ENCODE measurements at regions not wholly inside any gene's neighbourhood (a gene's known extent, or its start where the extent isn't known, plus 50 kb on each side); places are given as distances from the start of the nearest gene placed in this dataset.

DNA sequence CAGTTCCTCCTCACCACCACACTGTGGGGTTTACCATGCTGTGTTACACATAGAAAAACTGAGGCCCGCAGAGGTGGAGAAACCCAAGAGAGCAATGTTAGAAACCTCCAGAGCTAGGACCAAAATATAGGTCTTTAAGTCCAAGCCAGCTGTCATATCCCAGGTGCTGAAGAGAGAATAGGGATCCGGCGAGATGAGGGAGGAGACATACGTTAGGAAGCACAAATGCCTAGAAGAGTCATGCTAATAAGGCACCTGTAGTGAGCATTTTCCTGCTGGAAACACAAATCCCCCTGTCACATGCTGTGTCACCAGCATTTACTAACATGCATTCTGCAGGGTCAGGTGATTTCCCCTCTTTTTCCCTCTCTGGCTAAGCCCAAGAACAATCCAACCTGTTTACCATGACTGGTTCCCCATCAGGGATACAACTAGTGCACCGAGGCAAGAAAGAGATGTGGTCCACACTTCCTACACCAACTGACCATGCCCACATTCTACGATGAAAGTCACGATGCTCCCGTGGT is 168.6 kb upstream of the CAMK1G start:
- FAIRE-seq = no peak
- DNase-seq (ENCODE audit: insufficient read length, low spot score) = no peak
- TF ChIP-seq POLR2A (IDR thresholded peaks at IDR 0.05; ENCODE audit: low read depth, low read length) = no peak

DNA sequence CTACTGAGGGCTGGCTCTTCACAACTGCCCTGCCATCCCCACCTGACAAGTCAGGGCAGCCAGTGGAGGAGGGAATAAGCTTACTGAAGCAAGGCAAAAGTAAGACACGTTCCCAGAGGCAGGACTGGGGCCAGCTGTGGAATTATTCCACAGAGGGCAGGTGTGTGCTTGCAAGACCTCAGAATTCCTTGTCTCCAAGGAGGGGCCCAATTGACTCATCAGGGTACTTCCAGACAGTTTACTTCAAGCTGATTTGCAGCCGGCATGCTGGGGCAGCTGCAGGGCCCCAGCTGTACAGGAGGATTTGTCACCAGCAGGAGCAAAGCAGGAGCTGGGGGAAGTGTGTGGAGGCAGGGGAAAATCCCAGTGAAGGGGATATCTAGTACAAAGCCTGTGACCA is 167.5 kb upstream of the CAMK1G start:
- peak; percentile 24 for DNase-seq (ENCODE audit: insufficient read length, low spot score)
- FAIRE-seq = peak; percentile 68
- no peak for TF ChIP-seq POLR2A (IDR thresholded peaks at IDR 0.05; ENCODE audit: low read depth, low read length)

DNA sequence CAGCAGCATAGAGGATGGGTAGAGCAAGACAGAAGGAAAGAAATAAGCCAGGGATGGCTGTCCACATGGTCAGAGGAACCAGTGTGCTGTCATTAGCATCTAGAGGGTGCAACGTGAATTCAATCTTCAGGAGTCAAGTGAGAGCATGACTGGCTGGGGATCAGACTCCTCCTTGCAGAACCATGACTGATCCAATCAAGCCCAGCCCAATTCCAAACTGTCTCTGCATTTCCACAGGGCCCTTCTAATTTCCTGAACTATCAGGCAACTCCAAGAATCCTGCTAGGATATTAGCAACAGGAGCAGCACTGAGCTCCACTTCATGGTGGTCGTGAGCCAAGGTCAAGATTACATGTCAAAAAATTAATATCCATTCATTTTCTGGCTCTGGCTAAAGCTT is 166.8 kb upstream of the CAMK1G start:
- no peak for FAIRE-seq
- no peak for TF ChIP-seq POLR2A (IDR thresholded peaks at IDR 0.05; ENCODE audit: low read depth, low read length)
- no peak for DNase-seq (ENCODE audit: insufficient read length, low spot score)

DNA sequence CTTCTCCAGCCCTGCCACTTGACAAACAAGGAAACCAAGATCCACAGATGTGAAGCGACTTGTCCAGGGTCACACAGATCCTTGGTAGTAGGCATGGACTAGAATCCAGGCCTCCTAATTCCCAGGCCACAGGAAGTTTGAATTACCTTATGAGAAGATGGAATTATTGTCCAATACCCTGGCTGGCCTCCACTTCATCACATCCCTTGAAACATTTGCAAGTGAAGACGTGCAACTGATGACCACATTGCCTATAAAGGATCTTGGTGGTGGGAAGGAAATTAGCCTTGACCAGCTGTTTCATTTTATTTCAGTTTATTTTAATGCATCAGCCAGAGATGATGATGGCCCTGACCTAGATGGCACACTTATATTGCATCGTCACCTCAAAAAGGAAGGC is 165.8 kb upstream of the CAMK1G start:
- DNase-seq (ENCODE audit: insufficient read length, low spot score) = no peak
- TF ChIP-seq POLR2A (IDR thresholded peaks at IDR 0.05; ENCODE audit: low read depth, low read length) = no peak
- no peak for FAIRE-seq

DNA sequence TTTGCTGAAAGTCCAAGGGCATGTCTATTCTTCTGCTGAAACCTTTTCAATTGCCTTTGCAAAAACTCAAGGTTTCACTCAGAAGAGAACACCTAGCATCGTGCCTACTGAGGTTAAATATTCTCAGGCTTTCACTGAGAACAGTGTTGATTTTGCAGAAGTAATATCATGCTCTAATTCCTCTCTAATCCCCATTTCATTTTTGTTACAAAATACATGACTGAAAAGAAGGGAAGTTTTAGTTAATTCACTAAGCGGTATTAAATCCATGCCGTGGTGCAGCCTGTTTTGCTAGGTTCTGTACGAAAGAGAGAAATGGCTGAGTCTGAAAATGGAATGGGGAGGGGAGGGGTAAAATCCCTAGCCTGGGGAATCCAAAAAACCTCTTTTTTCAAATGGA is 163.2 kb upstream of the CAMK1G start:
- TF ChIP-seq POLR2A (IDR thresholded peaks at IDR 0.05; ENCODE audit: low read depth, low read length) = no peak
- no peak for FAIRE-seq
- no peak for DNase-seq (ENCODE audit: insufficient read length, low spot score)

DNA sequence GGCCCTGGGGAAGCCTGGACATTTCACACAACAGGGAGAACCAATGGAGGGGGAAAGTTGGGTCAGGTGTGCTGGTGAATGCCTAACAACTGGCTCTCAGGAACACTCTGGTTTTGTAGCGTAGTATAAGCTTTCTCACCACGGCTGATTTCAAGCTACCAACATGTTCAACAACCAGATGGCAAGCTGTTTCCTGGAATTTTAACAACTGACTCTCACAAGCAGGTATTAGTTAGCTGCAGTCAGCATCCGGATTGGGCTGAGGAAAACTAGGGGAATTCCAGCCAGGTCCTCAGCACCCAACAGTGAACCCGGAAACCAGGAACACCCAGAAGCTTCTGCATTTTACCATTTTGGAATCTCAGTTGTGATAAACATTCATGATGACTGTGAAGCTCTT is 162.3 kb upstream of the CAMK1G start:
- no peak for TF ChIP-seq POLR2A (IDR thresholded peaks at IDR 0.05; ENCODE audit: low read depth, low read length)
- DNase-seq (ENCODE audit: insufficient read length, low spot score) = no peak
- FAIRE-seq = no peak

DNA sequence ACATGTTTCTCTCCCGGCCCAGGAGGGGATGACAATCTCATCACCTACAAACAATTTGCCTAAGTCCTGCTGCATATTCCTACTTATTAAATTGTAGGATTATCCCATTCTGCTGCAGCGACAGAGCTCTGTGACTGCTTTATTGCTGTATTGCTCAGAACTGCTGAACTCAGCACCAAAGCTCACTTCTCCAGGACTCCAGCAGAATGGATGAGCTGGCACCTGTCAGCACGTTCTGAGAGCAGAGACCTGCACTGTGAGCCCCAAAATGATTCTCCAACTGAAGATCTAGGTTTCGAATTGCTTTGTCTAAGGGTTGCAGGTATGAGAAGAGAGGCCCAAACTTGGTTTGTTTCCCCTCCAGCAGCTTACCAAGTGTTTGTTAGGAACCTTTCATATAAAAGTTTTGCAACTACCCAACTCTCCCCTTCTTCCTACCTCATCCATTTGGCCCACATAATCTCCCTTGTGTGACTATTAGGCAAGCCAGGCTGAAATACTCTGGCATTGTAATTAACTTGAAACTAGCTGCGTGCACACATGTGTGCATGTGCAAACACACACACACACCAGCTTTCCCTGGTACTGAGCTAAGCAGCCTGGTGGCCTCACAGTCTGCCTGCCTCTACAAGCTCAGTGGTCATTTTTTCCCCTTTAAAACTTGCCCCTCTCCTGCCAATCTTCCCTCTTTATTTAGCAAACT is 161.4 kb upstream of the CAMK1G start:
- no peak for TF ChIP-seq POLR2A (IDR thresholded peaks at IDR 0.05; ENCODE audit: low read depth, low read length)
- no peak for FAIRE-seq
- no peak for DNase-seq (ENCODE audit: insufficient read length, low spot score)

DNA sequence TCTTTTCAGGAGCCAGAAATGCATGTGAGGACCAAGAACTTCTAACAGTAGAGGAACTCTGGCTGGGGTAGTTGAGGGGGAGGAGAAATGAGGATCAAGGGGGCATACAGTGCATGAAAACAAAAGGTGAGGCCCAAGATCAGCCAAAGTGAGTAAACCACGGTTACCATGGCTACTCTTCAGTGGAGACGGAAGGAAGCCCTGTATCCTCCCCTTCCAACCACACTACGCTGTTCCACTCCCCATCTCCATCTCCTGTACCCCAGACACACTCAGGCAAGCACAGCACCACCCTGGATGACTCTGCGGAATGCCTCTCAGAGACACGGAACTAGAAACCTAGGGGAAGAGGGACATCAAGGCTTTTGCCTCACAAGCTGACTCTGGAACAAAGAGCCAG is 157.6 kb upstream of the CAMK1G start:
- no peak for DNase-seq (ENCODE audit: insufficient read length, low spot score)
- FAIRE-seq = no peak
- TF ChIP-seq POLR2A (IDR thresholded peaks at IDR 0.05; ENCODE audit: low read depth, low read length) = no peak

DNA sequence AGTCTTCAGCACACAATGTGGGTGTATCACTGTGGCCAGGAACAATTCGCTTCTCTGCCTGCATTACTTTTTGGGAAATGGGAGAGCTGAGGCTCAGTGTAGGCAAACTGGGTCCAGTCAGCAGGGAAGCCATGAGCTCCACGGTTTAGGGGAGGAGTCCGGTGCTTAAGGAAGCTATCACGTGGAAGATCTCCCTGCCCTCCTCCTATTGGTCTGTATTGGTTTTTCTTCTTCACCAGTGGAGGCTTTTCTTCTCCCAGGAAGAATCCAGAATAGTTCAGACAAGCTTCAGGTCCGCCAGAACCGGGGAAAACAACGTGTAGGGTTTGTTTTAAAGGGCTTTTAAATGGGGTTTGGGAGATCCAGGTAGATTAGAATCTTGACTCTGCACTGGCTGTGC is 156.2 kb upstream of the CAMK1G start:
- no peak for TF ChIP-seq POLR2A (IDR thresholded peaks at IDR 0.05; ENCODE audit: low read depth, low read length)
- no peak for FAIRE-seq
- no peak for DNase-seq (ENCODE audit: insufficient read length, low spot score)

DNA sequence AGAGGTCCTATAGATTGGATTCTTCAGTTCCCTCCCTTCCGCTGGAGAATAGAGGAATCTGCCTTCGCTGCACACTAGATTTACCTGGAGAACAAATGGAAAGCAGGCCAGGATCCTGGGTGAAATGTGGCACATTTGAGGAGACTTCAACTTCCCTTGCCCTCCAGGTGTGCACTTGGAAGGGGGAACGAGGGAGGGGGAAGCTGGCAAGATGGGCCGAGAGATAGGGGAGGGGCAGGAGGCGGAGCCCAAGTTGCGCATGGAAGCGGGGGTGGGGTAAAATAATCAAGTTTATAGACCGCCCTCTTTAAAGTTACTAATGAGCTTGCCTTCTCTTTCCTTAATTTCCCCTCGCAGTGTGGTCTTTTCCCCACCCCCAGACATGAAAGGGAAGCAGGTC is 155.7 kb upstream of the CAMK1G start:
- TF ChIP-seq POLR2A (IDR thresholded peaks at IDR 0.05; ENCODE audit: low read depth, low read length) = no peak
- no peak for DNase-seq (ENCODE audit: insufficient read length, low spot score)
- no peak for FAIRE-seq

DNA sequence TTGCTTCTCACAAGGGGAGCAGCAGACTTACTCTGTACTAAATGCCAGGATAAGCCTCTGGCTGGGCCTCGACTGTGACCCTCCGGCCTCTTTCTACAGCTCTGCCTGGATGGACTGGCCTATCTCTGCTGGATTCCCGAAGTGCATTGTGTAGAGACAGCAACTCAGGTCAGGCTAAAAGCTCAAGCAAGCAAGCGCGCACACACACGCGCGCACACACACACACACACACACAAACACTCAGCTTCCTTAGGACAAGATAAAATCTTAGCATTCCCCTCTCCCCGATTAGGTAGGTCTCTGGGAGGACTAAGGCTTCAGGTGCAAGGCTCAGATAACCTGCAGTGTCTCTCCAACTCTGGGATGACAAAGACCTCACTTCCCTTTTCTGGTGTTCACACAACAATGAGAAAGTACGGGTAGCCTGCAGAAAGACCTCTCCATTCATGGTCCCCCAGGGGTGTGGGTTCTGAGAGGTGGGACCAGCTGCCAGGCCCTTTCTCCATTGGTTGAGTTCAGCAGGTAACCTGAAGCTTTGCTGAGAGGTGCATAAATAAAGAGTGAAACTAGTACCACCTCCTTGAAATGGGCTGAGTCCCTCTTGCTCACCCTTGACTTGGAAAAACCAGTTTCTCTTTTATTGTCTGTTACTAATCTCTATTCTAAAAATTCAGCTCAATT is 155.1 kb upstream of the CAMK1G start:
- DNase-seq (ENCODE audit: insufficient read length, low spot score) (no peak), FAIRE-seq (no peak)
- TF ChIP-seq POLR2A (IDR thresholded peaks at IDR 0.05; ENCODE audit: low read depth, low read length) = no peak

DNA sequence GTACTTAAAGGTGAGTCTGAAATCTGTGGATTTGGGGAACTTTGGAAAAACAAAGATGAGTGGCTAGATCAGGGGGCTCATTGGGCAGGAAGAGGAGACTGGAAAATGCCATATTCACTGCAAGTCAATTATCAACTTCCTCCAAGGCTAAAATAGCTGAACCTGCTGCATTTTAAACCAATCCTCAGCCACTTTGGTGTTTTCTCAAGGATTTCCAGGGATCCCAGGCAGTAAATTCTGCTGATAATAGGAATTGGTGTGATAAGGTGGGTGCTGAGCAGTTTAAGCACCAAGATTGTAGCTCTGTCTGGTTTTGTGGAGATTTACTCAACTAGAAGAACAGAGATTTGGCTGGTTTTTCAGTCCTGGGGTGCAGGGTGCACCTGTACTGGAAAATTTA is 153.9 kb upstream of the CAMK1G start:
- no peak for DNase-seq (ENCODE audit: insufficient read length, low spot score)
- no peak for FAIRE-seq
- TF ChIP-seq POLR2A (IDR thresholded peaks at IDR 0.05; ENCODE audit: low read depth, low read length) = no peak

DNA sequence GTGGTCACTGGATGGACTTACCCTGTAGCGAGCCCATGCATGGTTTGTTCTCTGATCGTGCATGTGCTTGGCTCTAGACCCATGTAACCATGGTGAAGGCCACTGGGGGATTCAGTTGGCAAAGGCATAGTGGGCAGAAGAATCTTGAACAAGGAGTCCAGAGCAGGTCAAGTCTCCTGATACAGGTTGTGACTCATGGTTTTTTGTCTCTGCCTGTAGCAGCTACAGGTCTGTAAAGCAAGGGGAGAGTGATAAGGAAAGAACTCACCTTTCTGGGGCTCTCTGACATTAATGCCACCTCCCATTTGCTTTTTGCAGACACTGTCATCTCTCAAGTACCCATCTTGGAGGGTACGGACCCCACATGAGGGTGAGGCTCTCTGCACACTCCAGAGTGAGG is 153.4 kb upstream of the CAMK1G start:
- DNase-seq (ENCODE audit: insufficient read length, low spot score) (no peak), FAIRE-seq (no peak)
- no peak for TF ChIP-seq POLR2A (IDR thresholded peaks at IDR 0.05; ENCODE audit: low read depth, low read length)

DNA sequence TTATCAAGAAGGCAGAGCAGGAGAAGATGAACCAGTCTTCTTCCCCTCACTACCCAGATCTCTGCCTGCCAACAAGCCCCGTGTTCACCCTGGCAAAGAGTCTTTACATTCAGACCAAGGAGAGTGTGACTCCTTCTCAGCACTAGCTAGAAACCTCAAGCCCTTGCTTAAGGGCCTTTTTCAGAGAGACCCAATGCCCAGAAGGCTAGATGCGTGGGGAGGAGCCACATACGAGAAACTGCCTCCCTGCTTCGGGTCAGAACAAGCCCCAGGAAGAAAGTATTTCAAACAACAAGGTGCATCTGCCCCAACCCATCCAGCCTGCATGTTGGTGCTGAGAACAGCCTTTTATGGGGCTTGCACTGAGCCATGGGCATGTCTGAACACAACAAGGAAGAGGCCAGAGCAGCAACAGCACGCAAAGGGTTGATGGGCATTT is 152.7 kb upstream of the CAMK1G start:
- FAIRE-seq = no peak
- no peak for TF ChIP-seq POLR2A (IDR thresholded peaks at IDR 0.05; ENCODE audit: low read depth, low read length)
- DNase-seq (ENCODE audit: insufficient read length, low spot score) = no peak

DNA sequence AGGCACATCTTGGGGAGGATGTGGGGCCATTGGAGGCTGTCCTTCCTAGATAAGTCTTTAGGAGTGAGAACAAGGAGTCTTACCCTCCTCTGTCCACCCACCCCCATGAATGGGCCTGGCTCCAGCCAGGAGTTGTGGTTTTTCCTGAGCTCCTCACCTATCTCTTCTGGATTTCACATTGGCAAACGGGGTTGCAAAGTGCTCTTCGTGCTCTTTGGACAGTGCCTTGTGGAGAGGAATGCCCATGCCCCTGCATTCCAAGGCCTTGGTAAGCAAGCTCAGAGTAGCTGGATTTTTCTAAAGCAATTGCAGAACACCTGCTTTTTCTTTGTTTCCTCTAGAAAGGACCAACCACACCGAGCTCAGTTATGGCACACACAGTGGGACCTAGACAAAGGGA is 152.1 kb upstream of the CAMK1G start:
- FAIRE-seq (no peak), DNase-seq (ENCODE audit: insufficient read length, low spot score) (no peak)
- no peak for TF ChIP-seq POLR2A (IDR thresholded peaks at IDR 0.05; ENCODE audit: low read depth, low read length)
